NB4 (cell line): ENCODE measurements at regions not wholly inside any gene's neighbourhood (a gene's known extent, or its start where the extent isn't known, plus 50 kb on each side); places are given as distances from the start of the nearest gene placed in this dataset.

ENCODE experiments used
- DNase-seq: peaks from one replicate; pipeline ENCODE4 v3.0.0; 2010; ENCODE audit warnings: low read depth
- H3K4me3 ChIP-seq: one replicate; pipeline ENCODE4 v1.5.1; 2011; ENCODE audit warnings: mild to moderate bottlenecking, low read depth, low read length, moderate library complexity
- CTCF ChIP-seq: IDR thresholded peaks from one replicate; pipeline ENCODE4 v1.5.1; 2012; ENCODE audit warnings: low read depth, low read length
- MAX ChIP-seq: IDR thresholded peaks from 2 replicates; pipeline ENCODE4 v1.6.1; 2011; ENCODE audit warnings: low read depth, low read length
- MYC ChIP-seq: IDR thresholded peaks from 2 replicates; pipeline ENCODE4 v1.6.1; 2011; ENCODE audit warnings: low read depth, low read length
- POLR2A ChIP-seq: IDR thresholded peaks from 2 replicates; pipeline ENCODE4 v1.6.1; 2011; ENCODE audit warnings: mild to moderate bottlenecking; ENCODE audit not compliant: insufficient read length; ENCODE audit errors: extremely low read depth

GRCh38 chr16:74090871-74091270, 205.7 kb upstream of the PSMD7 start:
- H3K4me3 ChIP-seq: no peak overlapping the region
- TF ChIP-seq MYC: no peak
- DNase-seq: no peak

DNA sequence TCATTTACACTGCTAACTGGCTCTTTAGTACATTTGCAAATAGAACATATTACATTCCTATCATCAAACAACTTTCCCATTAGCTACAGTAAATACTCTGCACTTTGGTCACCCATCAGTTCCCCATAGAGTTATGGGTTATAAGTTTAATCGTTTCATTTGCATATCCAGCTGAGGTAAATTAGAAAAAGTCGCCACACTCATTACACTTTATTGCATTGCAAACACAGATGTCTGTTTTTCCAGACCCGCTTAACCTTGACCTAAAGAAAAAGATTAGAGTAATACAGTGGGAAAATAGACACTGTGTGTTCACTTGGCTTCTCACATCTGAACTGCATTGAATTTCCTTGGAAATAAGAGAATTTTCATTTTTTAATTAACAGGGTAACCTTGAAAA, 213.1 kb upstream of the PSMD7 start:
- DNase-seq: no peak
- TF ChIP-seq POLR2A: no peak
- no peak for TF ChIP-seq MAX
- no peak for TF ChIP-seq CTCF
- TF ChIP-seq MYC: no peak
- H3K4me3 ChIP-seq: no peak overlapping the region

- no peak overlapping the region for H3K4me3 ChIP-seq
- TF ChIP-seq POLR2A: no peak
- TF ChIP-seq MAX: no peak
- TF ChIP-seq CTCF: no peak
- TF ChIP-seq MYC: no peak
- DNase-seq: no peak
Measured at GRCh38 chr16:74080311-74080710, 216.3 kb upstream of the PSMD7 start.

DNA sequence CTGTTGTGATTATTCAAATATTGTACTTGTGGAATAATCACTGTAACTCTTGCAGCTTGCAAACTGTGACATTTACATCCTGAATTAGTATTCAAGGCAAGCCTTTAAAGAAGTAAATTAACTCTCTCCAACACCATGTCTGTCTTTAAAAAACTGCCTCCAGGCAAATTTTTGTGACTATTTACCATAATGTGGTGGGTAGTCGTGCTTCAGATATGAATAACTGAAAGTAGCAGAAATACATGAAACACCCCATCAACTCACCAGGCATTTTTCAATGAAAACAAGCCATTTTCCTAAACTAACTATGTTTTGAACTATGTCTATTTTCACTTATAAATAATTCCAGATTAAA, 217.4 kb upstream of the PSMD7 start:
- no peak for TF ChIP-seq MAX
- no peak for DNase-seq
- no peak overlapping the region for H3K4me3 ChIP-seq

GRCh38 chr16:74078511-74079231, 217.9 kb upstream of the PSMD7 start:
- no peak for TF ChIP-seq MYC
- no peak for TF ChIP-seq CTCF
- no peak for TF ChIP-seq MAX
- no peak for TF ChIP-seq POLR2A
- H3K4me3 ChIP-seq: no peak overlapping the region
- DNase-seq: no peak

- H3K4me3 ChIP-seq: no peak overlapping the region
- DNase-seq: no peak
- TF ChIP-seq POLR2A (no peak), CTCF (no peak), MYC (no peak), MAX (no peak)
Measured at GRCh38 chr16:74076568-74076967, 220.0 kb upstream of the PSMD7 start.

- H3K4me3 ChIP-seq: no peak overlapping the region
- TF ChIP-seq POLR2A: no peak
- TF ChIP-seq MYC: no peak
- no peak for TF ChIP-seq MAX
- TF ChIP-seq CTCF: no peak
- DNase-seq: no peak
Measured at GRCh38 chr16:74075393-74075792, 221.2 kb upstream of the PSMD7 start.
